Hematopoietic multipotent progenitor cell treated with erythropoietin and hydrocortisone succinate and interleukin-3 and kit ligand, for 17 days (in vitro differentiated cells): ENCODE measurements at regions not wholly inside any gene's neighbourhood (a gene's known extent, or its start where the extent isn't known, plus 50 kb on each side); places are given as distances from the start of the nearest gene placed in this dataset.

ENCODE experiments used
- DNase-seq: peaks from one replicate; pipeline ENCODE4 v3.0.0-alpha.2; 2015; ENCODE audit warnings: low spot score

- no peak for DNase-seq
These were observed 1453.2 kb downstream of the PLA2G4A start for GRCh38 chr1:188281921-188282320.

- no peak for DNase-seq
These were observed 1466.4 kb downstream of the PLA2G4A start for GRCh38 chr1:188295157-188295556.

- DNase-seq = no peak
These were observed 1474.0 kb downstream of the PLA2G4A start for GRCh38 chr1:188302746-188303145.

GRCh38 chr1:188314557-188315137 lies 1485.9 kb downstream of the PLA2G4A start:
- DNase-seq = no peak

DNA sequence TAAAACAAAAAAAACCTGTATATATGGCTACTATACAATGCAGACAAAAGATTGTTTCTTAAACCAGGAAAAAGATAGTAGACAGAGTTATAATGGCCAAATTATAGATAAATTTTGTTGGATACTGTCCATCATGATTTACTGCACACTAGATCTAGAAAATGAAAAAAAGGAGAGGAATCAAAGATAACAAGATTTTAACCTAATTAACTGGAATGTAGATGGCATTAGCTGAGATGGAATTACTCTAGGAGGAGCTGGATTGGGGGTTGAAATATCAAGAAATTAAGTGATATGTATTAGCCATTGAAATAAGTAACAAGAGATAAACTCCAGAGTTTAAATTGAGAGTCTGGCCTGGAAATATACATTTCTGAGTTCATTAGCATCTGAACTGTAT lies 1489.1 kb downstream of the PLA2G4A start:
- DNase-seq = no peak

GRCh38 chr1:188325211-188325610 lies 1496.5 kb downstream of the PLA2G4A start:
- no peak for DNase-seq

GRCh38 chr1:188343914-188344313 lies 1515.2 kb downstream of the PLA2G4A start:
- DNase-seq = no peak

GRCh38 chr1:188350104-188350503 lies 1521.4 kb downstream of the PLA2G4A start:
- no peak for DNase-seq

- DNase-seq = no peak
These were observed 1526.3 kb downstream of the PLA2G4A start for GRCh38 chr1:188355082-188355481.

DNA sequence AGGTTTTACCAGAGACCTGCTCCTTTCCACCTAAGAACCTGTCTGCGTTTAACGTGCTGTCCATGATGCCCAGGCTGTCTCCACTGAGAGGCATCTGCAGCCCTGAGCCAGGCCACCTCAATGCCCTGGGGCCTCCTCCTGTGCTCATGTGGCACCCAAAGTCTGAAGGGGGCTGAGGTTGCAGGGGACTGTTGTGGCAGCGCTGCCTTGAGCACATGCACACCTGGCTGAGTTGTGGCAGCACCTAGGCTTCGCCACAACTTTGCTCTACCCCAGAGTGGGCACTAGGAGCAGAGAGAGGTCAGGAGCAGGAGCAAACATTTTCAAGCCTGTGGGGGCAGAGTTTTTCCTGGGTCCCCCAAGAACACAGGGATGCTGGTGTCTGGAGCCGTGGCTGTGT lies 1527.1 kb downstream of the PLA2G4A start:
- DNase-seq = no peak

- no peak for DNase-seq
These were observed 1530.6 kb downstream of the PLA2G4A start for GRCh38 chr1:188359315-188359714.

GRCh38 chr1:188363943-188364342 lies 1535.2 kb downstream of the PLA2G4A start:
- no peak for DNase-seq

DNA sequence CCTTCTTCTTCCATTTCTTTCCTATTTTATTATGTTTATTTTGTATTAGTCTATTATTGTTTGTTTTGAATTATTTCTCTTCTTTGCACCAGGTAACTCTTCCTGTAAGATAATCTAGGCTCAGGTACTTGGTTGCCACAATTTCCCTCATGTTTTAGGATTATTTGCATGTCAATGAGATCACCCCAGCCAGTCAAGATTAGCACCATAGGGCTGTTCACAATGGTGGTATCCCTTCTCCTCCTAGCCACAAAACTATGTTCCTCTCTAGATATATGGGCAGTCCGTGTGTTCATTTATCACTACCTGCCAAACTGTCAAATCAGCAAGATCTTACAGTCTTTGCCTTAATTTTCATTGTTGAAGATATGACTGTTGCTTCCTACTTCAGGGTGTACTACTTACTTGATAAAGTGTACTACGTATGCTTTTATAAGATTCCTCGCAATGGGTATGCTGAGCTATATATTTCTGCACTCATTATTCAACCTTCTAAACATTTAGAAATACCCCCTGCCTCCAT lies 1536.2 kb downstream of the PLA2G4A start:
- no peak for DNase-seq

GRCh38 chr1:188365874-188366273 lies 1537.1 kb downstream of the PLA2G4A start:
- no peak for DNase-seq

GRCh38 chr1:188367661-188368060 lies 1538.9 kb downstream of the PLA2G4A start:
- no peak for DNase-seq

- DNase-seq = no peak
These were observed 1542.6 kb downstream of the PLA2G4A start for GRCh38 chr1:188371295-188371806.

GRCh38 chr1:188372821-188373220 lies 1544.1 kb downstream of the PLA2G4A start:
- DNase-seq = no peak

GRCh38 chr1:188382851-188383250 lies 1554.1 kb downstream of the PLA2G4A start:
- DNase-seq = no peak

DNA sequence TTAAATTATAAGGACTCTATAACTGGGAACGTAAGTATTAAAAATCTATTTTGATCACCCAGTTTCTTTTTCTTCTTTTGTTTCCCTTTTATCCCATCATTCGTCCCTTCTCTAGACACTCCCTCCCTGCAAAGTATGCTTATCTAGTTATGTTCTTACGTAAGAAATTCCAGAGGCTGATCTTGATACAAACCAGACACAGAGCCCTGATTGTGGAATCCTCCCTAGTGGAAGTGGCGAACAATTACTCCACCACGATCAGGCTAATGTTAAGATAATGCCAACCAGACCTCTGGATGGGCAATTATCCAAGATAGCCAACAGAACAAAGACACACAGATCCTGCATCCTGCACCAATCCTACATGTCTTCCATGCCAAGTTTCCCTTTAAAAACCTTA lies 1557.4 kb downstream of the PLA2G4A start:
- DNase-seq = no peak

DNA sequence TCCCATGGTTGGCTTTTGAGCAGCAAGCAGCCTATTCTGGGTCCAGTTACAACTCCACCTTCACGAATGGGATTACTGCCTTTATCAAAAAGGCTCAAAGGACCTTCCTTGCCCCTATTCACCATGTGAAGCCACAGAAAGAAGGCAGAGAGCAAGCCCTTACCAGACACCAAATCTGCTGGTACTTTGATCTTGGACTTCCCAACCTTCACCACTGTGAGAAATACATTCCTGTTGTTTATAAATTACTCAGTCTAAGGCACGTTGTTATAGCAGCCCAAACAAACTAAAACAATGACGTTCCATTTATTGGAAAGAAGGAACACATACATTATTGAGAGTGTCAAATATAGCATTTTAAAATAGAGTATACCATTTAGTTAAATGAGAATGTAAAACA lies 1557.9 kb downstream of the PLA2G4A start:
- DNase-seq = no peak

GRCh38 chr1:188394677-188395076 lies 1565.9 kb downstream of the PLA2G4A start:
- no peak for DNase-seq

DNA sequence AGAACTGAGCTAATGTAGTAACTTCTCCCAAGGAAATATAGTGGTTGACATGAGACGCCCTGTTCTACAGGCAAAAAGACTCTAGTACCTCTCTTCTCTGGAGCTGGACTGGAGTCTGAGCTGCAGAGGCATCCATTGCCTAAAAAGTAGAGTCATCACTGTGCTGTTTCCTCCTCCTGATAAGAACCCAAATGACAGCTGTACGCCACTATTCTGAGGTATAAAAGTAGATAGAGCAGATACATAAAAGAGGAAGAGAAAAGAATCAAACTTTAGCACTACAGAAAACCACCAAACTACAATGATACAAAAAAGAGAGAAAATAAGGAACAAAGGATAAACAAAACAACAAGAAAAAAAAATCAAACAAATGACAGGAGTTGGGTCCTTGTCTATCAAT lies 1568.8 kb downstream of the PLA2G4A start:
- no peak for DNase-seq

- DNase-seq = no peak
These were observed 1574.2 kb downstream of the PLA2G4A start for GRCh38 chr1:188402986-188403385.

GRCh38 chr1:188406636-188407035 lies 1577.9 kb downstream of the PLA2G4A start:
- DNase-seq = no peak
